ENCODE measurements at regions not wholly inside any gene's neighbourhood (a gene's known extent, or its start where the extent isn't known, plus 50 kb on each side); places are given as distances from the start of the nearest gene placed in this dataset.

GRCh38 chr3:76900596-76900995 lies 139.3 kb upstream of the ROBO2 start:
- no peak for DNase-seq (ENCODE audit: low spot score)

- no peak for DNase-seq (ENCODE audit: low spot score)
Measured at GRCh38 chr3:76908156-76908555, 131.7 kb upstream of the ROBO2 start.

GRCh38 chr3:76912841-76913383 lies 127.0 kb upstream of the ROBO2 start:
- DNase-seq (ENCODE audit: low spot score): no peak

- DNase-seq (ENCODE audit: low spot score): no peak
Measured at GRCh38 chr3:76917436-76917835, 122.5 kb upstream of the ROBO2 start.

GRCh38 chr3:76920511-76920910 lies 119.4 kb upstream of the ROBO2 start:
- DNase-seq (ENCODE audit: low spot score): no peak

- no peak for DNase-seq (ENCODE audit: low spot score)
Measured at GRCh38 chr3:76923485-76923884, 116.4 kb upstream of the ROBO2 start.

- DNase-seq (ENCODE audit: low spot score): no peak
Measured at GRCh38 chr3:76930712-76931111, 109.2 kb upstream of the ROBO2 start.

- no peak for DNase-seq (ENCODE audit: low spot score)
Measured at GRCh38 chr3:76933245-76933644, 106.7 kb upstream of the ROBO2 start.

GRCh38 chr3:76938962-76939361 lies 100.9 kb upstream of the ROBO2 start:
- no peak for DNase-seq (ENCODE audit: low spot score)

GRCh38 chr3:76940181-76940770 lies 99.6 kb upstream of the ROBO2 start:
- no peak for DNase-seq (ENCODE audit: low spot score)

- DNase-seq (ENCODE audit: low spot score): no peak
Measured at GRCh38 chr3:76941376-76941775, 98.5 kb upstream of the ROBO2 start.

- DNase-seq (ENCODE audit: low spot score): no peak
Measured at GRCh38 chr3:76942101-76942500, 97.8 kb upstream of the ROBO2 start.

- DNase-seq (ENCODE audit: low spot score): no peak
Measured at GRCh38 chr3:76943058-76943457, 96.8 kb upstream of the ROBO2 start.

GRCh38 chr3:76943671-76944070 lies 96.2 kb upstream of the ROBO2 start:
- no peak for DNase-seq (ENCODE audit: low spot score)

GRCh38 chr3:76949033-76949432 lies 90.9 kb upstream of the ROBO2 start:
- no peak for DNase-seq (ENCODE audit: low spot score)

- no peak for DNase-seq (ENCODE audit: low spot score)
Measured at GRCh38 chr3:76949462-76949861, 90.4 kb upstream of the ROBO2 start.

- no peak for DNase-seq (ENCODE audit: low spot score)
Measured at GRCh38 chr3:76950590-76950989, 89.3 kb upstream of the ROBO2 start.

GRCh38 chr3:76954412-76954811 lies 85.5 kb upstream of the ROBO2 start:
- no peak for DNase-seq (ENCODE audit: low spot score)

- DNase-seq (ENCODE audit: low spot score): no peak
Measured at GRCh38 chr3:76958274-76958673, 81.6 kb upstream of the ROBO2 start.

GRCh38 chr3:76958861-76959260 lies 81.0 kb upstream of the ROBO2 start:
- no peak for DNase-seq (ENCODE audit: low spot score)

GRCh38 chr3:76961284-76961683 lies 78.6 kb upstream of the ROBO2 start:
- no peak for DNase-seq (ENCODE audit: low spot score)

GRCh38 chr3:76965122-76965725 lies 74.7 kb upstream of the ROBO2 start:
- no peak for DNase-seq (ENCODE audit: low spot score)

GRCh38 chr3:76969471-76969870 lies 70.4 kb upstream of the ROBO2 start:
- no peak for DNase-seq (ENCODE audit: low spot score)

GRCh38 chr3:76969996-76970615 lies 69.8 kb upstream of the ROBO2 start:
- DNase-seq (ENCODE audit: low spot score): no peak
